ENCODE measurements at regions not wholly inside any gene's neighbourhood (a gene's known extent, or its start where the extent isn't known, plus 50 kb on each side); places are given as distances from the start of the nearest gene placed in this dataset.
A peak's percentile ranks its signal among the peaks of the same experiment; 100 is the strongest.

- Histone ChIP-seq H3K9ac (no peak overlapping the region), H3K9me3 (ENCODE audit: low read depth) (no peaks in the 10 kb centered on the region), H4K20me1 (ENCODE audit: low read depth) (no peaks in the 10 kb centered on the region), H3K79me2 (ENCODE audit: low read depth) (no peaks in the 10 kb centered on the region), H2AFZ (replicated peaks) (no peak overlapping the region), H3K36me3 (no peaks in the 10 kb centered on the region), H3F3A (ENCODE audit: low read depth) (no peaks in the 10 kb centered on the region), H3K4me1 (no peaks in the 10 kb centered on the region), H3K4me2 (no peak overlapping the region), H3K4me3 (no peak overlapping the region), H3K27ac (no peak overlapping the region), H3K27me3 (no peaks in the 10 kb centered on the region)
- Mint-ChIP-seq H3K36me3 (no peaks in the 10 kb centered on the region), H3K9me3 (no peaks in the 10 kb centered on the region), H3K4me3 (no peak overlapping the region), H3K27ac (no peak overlapping the region), H3K4me1 (no peaks in the 10 kb centered on the region), H3K27me3 (ENCODE audit: insufficient read depth, low read depth) (no peaks in the 10 kb centered on the region)
- DNase-seq (ENCODE audit: low spot score): no peak
- TF ChIP-seq CTCF (IDR thresholded peaks at IDR 0.05) (peak; percentile 24), EZH2phosphoT487 (IDR thresholded peaks at IDR 0.05) (no peak)
Observed at GRCh38 chrX:79515529-79515928, 148.4 kb upstream of the ITM2A start.

- Histone ChIP-seq H3F3A (ENCODE audit: low read depth) (no peaks in the 10 kb centered on the region), H2AFZ (replicated peaks) (no peak overlapping the region), H3K9me3 (ENCODE audit: low read depth) (no peaks in the 10 kb centered on the region), H3K9ac (no peak overlapping the region), H3K27ac (no peak overlapping the region), H3K27me3 (no peaks in the 10 kb centered on the region), H3K4me1 (no peaks in the 10 kb centered on the region), H3K36me3 (no peaks in the 10 kb centered on the region), H4K20me1 (ENCODE audit: low read depth) (no peaks in the 10 kb centered on the region), H3K4me2 (no peak overlapping the region), H3K79me2 (ENCODE audit: low read depth) (no peaks in the 10 kb centered on the region), H3K4me3 (no peak overlapping the region)
- Mint-ChIP-seq H3K4me3 (no peak overlapping the region), H3K9me3 (peaks cover 3% of the 10 kb centered on the region), H3K36me3 (no peaks in the 10 kb centered on the region), H3K27ac (no peak overlapping the region), H3K4me1 (no peaks in the 10 kb centered on the region), H3K27me3 (ENCODE audit: insufficient read depth, low read depth) (no peaks in the 10 kb centered on the region)
- no peak for DNase-seq (ENCODE audit: low spot score)
- TF ChIP-seq EZH2 (IDR thresholded peaks at IDR 0.05) (no peak), CTCF (IDR thresholded peaks at IDR 0.05) (no peak), EZH2phosphoT487 (IDR thresholded peaks at IDR 0.05) (no peak)
Observed at GRCh38 chrX:79511799-79512198, 144.7 kb upstream of the ITM2A start.

GRCh38 chrX:79506001-79506400, 138.9 kb upstream of the ITM2A start:
- Histone ChIP-seq H3K27ac (no peak overlapping the region), H3K4me3 (no peak overlapping the region), H3K36me3 (no peaks in the 10 kb centered on the region), H4K20me1 (ENCODE audit: low read depth) (no peaks in the 10 kb centered on the region), H3K9ac (no peak overlapping the region), H3F3A (ENCODE audit: low read depth) (no peaks in the 10 kb centered on the region), H3K4me2 (no peak overlapping the region), H3K4me1 (no peaks in the 10 kb centered on the region), H2AFZ (replicated peaks) (no peak overlapping the region), H3K79me2 (ENCODE audit: low read depth) (no peaks in the 10 kb centered on the region), H3K27me3 (no peaks in the 10 kb centered on the region), H3K9me3 (ENCODE audit: low read depth) (peaks cover 5% of the 10 kb centered on the region)
- TF ChIP-seq CTCF (IDR thresholded peaks at IDR 0.05): no peak
- no peak for TF ChIP-seq EZH2 (IDR thresholded peaks at IDR 0.05)
- no peak for TF ChIP-seq EZH2phosphoT487 (IDR thresholded peaks at IDR 0.05)
- no peaks in the 10 kb centered on the region for H3K36me3 Mint-ChIP-seq
- DNase-seq (ENCODE audit: low spot score): no peak
- H3K27me3 Mint-ChIP-seq (ENCODE audit: insufficient read depth, low read depth): peaks cover 2% of the 10 kb centered on the region
- no peak overlapping the region for H3K27ac Mint-ChIP-seq
- H3K9me3 Mint-ChIP-seq: peaks cover 17% of the 10 kb centered on the region
- no peak overlapping the region for H3K4me3 Mint-ChIP-seq
- no peaks in the 10 kb centered on the region for H3K4me1 Mint-ChIP-seq

- H3K9ac ChIP-seq: no peak overlapping the region
- H3K27ac Mint-ChIP-seq: no peak overlapping the region
- peaks cover 2% of the 10 kb centered on the region for H3K9me3 Mint-ChIP-seq
- DNase-seq (ENCODE audit: low spot score): no peak
- no peaks in the 10 kb centered on the region for H3F3A ChIP-seq (ENCODE audit: low read depth)
- H3K4me3 Mint-ChIP-seq: no peak overlapping the region
- H3K36me3 Mint-ChIP-seq: no peaks in the 10 kb centered on the region
- no peak overlapping the region for H3K27ac ChIP-seq
- no peaks in the 10 kb centered on the region for H3K27me3 Mint-ChIP-seq (ENCODE audit: insufficient read depth, low read depth)
- H3K4me2 ChIP-seq: no peak overlapping the region
- H3K4me1 ChIP-seq: no peaks in the 10 kb centered on the region
- no peak for TF ChIP-seq EZH2phosphoT487 (IDR thresholded peaks at IDR 0.05)
- TF ChIP-seq EZH2 (IDR thresholded peaks at IDR 0.05): no peak
- TF ChIP-seq CTCF (IDR thresholded peaks at IDR 0.05): no peak
- no peaks in the 10 kb centered on the region for H3K79me2 ChIP-seq (ENCODE audit: low read depth)
- H3K27me3 ChIP-seq: no peaks in the 10 kb centered on the region
- H3K9me3 ChIP-seq (ENCODE audit: low read depth): peaks cover 6% of the 10 kb centered on the region
- no peaks in the 10 kb centered on the region for H3K36me3 ChIP-seq
- H2AFZ ChIP-seq (replicated peaks): no peak overlapping the region
- H4K20me1 ChIP-seq (ENCODE audit: low read depth): no peaks in the 10 kb centered on the region
- no peak overlapping the region for H3K4me3 ChIP-seq
- no peaks in the 10 kb centered on the region for H3K4me1 Mint-ChIP-seq
Observed at GRCh38 chrX:79482686-79483085, 115.6 kb upstream of the ITM2A start.
